Prostate gland (tissue), 2 donors: ENCODE measurements at regions not wholly inside any gene's neighbourhood (a gene's known extent, or its start where the extent isn't known, plus 50 kb on each side); places are given as distances from the start of the nearest gene placed in this dataset.

ENCODE experiments used
- DNase-seq: peaks from one replicate; pipeline ENCODE4 v3.0.0-alpha.2; 2019; ENCODE audit warnings: low spot score
- H3K27ac ChIP-seq, 2 donors: fragments of 200-600 bp; sonication (generic); 2 replicates each; pipeline ENCODE4 v1.5.1; 2017 to 2019
- H3K27me3 ChIP-seq: fragments of 200-600 bp; sonication (generic); replicated peaks from 2 replicates; pipeline ENCODE4 v1.5.1; 2019; ENCODE audit not compliant: insufficient read depth
- H3K36me3 ChIP-seq, 2 donors: fragments of 200-600 bp; sonication (generic); 1 replicate in 1 of 2; 2 replicates in 1 of 2; pipeline versions ENCODE4 v1.5.1 to v1.8.1; 2017 to 2019
- H3K4me1 ChIP-seq: fragments of 200-600 bp; sonication (generic); replicated peaks from 2 replicates; pipeline ENCODE4 v1.5.1; 2019
- H3K4me3 ChIP-seq, 2 donors: fragments of 200-600 bp; sonication (generic); 2 replicates each; pipeline ENCODE4 v1.5.1; 2017 to 2019
- H3K9me3 ChIP-seq: fragments of 200-600 bp; sonication (generic); 2 replicates; pipeline ENCODE4 v1.5.1; 2017
- CTCF ChIP-seq, 4 experiments: fragments of 200-600 bp in 2 of 4; fragments of 450-650 bp in 2 of 4; sonication (generic) in 2 of 4; IDR thresholded peaks; 1 replicate in 3 of 4; 2 replicates in 1 of 4; pipeline ENCODE4 v1.5.1; 2016 to 2019; ENCODE audit warnings: antibody characterized with exemption in 4 of 4, mild to moderate bottlenecking in 2 of 4, moderate library complexity in 2 of 4
- POLR2A ChIP-seq: fragments of 450-650 bp; IDR thresholded peaks from one replicate; pipeline ENCODE4 v1.6.1; 2016; ENCODE audit warnings: antibody characterized with exemption, mild to moderate bottlenecking
- POLR2AphosphoS5 ChIP-seq: sonication (generic); formaldehyde crosslinking; IDR thresholded peaks from one replicate; pipeline ENCODE4 v1.6.1; 2017; ENCODE audit warnings: antibody characterized with exemption
- WGBS: methylation state at CpG from one replicate; pipeline ENCODE4 v1.1.5; 2018; 5-methylcytosine and 5-hydroxymethylcytosine counted together
- intact Hi-C: fragments of 100-400 bp; cut with DNase I; formaldehyde crosslinking; loops from one replicate; pipeline ENCODE4 v1.14.2; 2022

- Histone ChIP-seq H3K9me3 (no peaks in the 10 kb centered on the region), H3K4me3 (no peak overlapping the region), H3K27ac (no peak overlapping the region), H3K36me3 (no peaks in the 10 kb centered on the region), H3K27me3 (no peaks in the 10 kb centered on the region), H3K4me1 (no peaks in the 10 kb centered on the region)
- WGBS = 9% methylated on average over 1 of the region's 1 CpG
- intact Hi-C loops = no loop called here
- DNase-seq = no peak
- TF ChIP-seq POLR2A = no peak
- TF ChIP-seq CTCF (IDR thresholded peaks at IDR 0.05) = no peak
- no peak for TF ChIP-seq POLR2AphosphoS5
Observed at GRCh38 chr13:34300559-34300958, 482.6 kb downstream of the RFC3 start.

GRCh38 chr13:34302596-34302995 lies 484.6 kb downstream of the RFC3 start:
- TF ChIP-seq POLR2A (no peak), CTCF (IDR thresholded peaks at IDR 0.05) (no peak), POLR2AphosphoS5 (no peak)
- Histone ChIP-seq H3K36me3 (no peaks in the 10 kb centered on the region), H3K4me1 (no peaks in the 10 kb centered on the region), H3K27ac (no peak overlapping the region), H3K4me3 (no peak overlapping the region), H3K27me3 (no peaks in the 10 kb centered on the region), H3K9me3 (no peaks in the 10 kb centered on the region)
- intact Hi-C loops = no loop called here
- no peak for DNase-seq

GRCh38 chr13:34303346-34303745 lies 485.4 kb downstream of the RFC3 start:
- Histone ChIP-seq H3K4me3 (no peak overlapping the region), H3K4me1 (no peaks in the 10 kb centered on the region), H3K9me3 (no peaks in the 10 kb centered on the region), H3K27ac (no peak overlapping the region), H3K36me3 (no peaks in the 10 kb centered on the region), H3K27me3 (no peaks in the 10 kb centered on the region)
- intact Hi-C loops = no loop called here
- DNase-seq = no peak
- TF ChIP-seq CTCF (IDR thresholded peaks at IDR 0.05) (no peak), POLR2AphosphoS5 (no peak), POLR2A (no peak)

GRCh38 chr13:34307607-34308006 lies 489.7 kb downstream of the RFC3 start:
- no peak overlapping the region for H3K27ac ChIP-seq
- 26% methylated on average over 5 of the region's 5 CpGs for WGBS
- H3K27me3 ChIP-seq = no peaks in the 10 kb centered on the region
- DNase-seq = no peak
- TF ChIP-seq CTCF (IDR thresholded peaks at IDR 0.05) = no peak
- TF ChIP-seq POLR2A = no peak
- no peak for TF ChIP-seq POLR2AphosphoS5
- H3K4me1 ChIP-seq = no peaks in the 10 kb centered on the region
- H3K4me3 ChIP-seq = no peak overlapping the region
- H3K36me3 ChIP-seq = no peaks in the 10 kb centered on the region
- intact Hi-C loops = no loop called here
- H3K9me3 ChIP-seq = no peaks in the 10 kb centered on the region

- no peak for DNase-seq
- Histone ChIP-seq H3K36me3 (no peaks in the 10 kb centered on the region), H3K27me3 (no peaks in the 10 kb centered on the region), H3K27ac (no peak overlapping the region), H3K4me1 (no peaks in the 10 kb centered on the region), H3K9me3 (no peaks in the 10 kb centered on the region), H3K4me3 (no peak overlapping the region)
- intact Hi-C loops = no loop called here
- 55% methylated on average over 1 of the region's 1 CpG for WGBS
- TF ChIP-seq CTCF (IDR thresholded peaks at IDR 0.05) (no peak), POLR2A (no peak), POLR2AphosphoS5 (no peak)
Observed at GRCh38 chr13:34308725-34309124, 490.8 kb downstream of the RFC3 start.
